H1 (cell line): ENCODE measurements at regions not wholly inside any gene's neighbourhood (a gene's known extent, or its start where the extent isn't known, plus 50 kb on each side); places are given as distances from the start of the nearest gene placed in this dataset.

ENCODE experiments used
- CTCF ChIA-PET: fragments of 300-600 bp; sonication (Branson Sonifier 250); formaldehyde crosslinking; loops from one replicate; lab custom pipeline; 2021; ENCODE audit not compliant: partially characterized antibody; lab: Charles Lee
- POLR2A ChIA-PET: fragments of 300-600 bp; sonication (Branson Sonifier 250); formaldehyde crosslinking; loops from one replicate; lab custom pipeline; 2021; ENCODE audit warnings: inconsistent platforms; ENCODE audit not compliant: partially characterized antibody; lab: Charles Lee
- DNase-seq, 2 experiments: peaks; one replicate each; pipeline versions ENCODE4 v3.0.0 to v3.0.0-alpha.2; 2010 to 2022; ENCODE audit warnings: low spot score in 2 of 2, low read depth in 1 of 2, mixed read lengths in 1 of 2
- FAIRE-seq: peaks from 2 replicates; lab custom pipeline; 2011; peaks lifted over from hg19 to GRCh38; lab: Jason Lieb, UNC
- H2AFZ ChIP-seq: 2 replicates; pipeline ENCODE4 v1.8.1; 2012; ENCODE audit warnings: low read length, inconsistent platforms
- H2AK5ac ChIP-seq: 2 replicates; pipeline ENCODE4 v1.6.1; 2013; ENCODE audit warnings: low read depth, low read length
- H2BK120ac ChIP-seq: replicated peaks from 2 replicates; pipeline ENCODE3; 2013; ENCODE audit warnings: low read depth, low read length, inconsistent platforms
- H2BK12ac ChIP-seq: 2 replicates; pipeline ENCODE4 v1.6.1; 2013; ENCODE audit warnings: low read depth, low read length
- H2BK15ac ChIP-seq: 2 replicates; pipeline ENCODE4 v1.6.1; 2013; ENCODE audit warnings: low read length
- H2BK20ac ChIP-seq: 2 replicates; pipeline ENCODE4 v1.6.1; 2013; ENCODE audit warnings: low read length
- H2BK5ac ChIP-seq: 2 replicates; pipeline ENCODE4 v1.6.1; 2013; ENCODE audit warnings: low read depth, low read length
- H3K14ac ChIP-seq: 2 replicates; pipeline ENCODE4 v1.6.1; 2013; ENCODE audit warnings: inconsistent platforms; ENCODE audit not compliant: insufficient read length
- H3K18ac ChIP-seq: 2 replicates; pipeline ENCODE4 v1.6.1; 2013; ENCODE audit warnings: low read length; ENCODE audit errors: extremely low read depth
- H3K23ac ChIP-seq: 2 replicates; pipeline ENCODE4 v1.6.1; 2013; ENCODE audit warnings: inconsistent platforms; ENCODE audit not compliant: insufficient read length
- H3K23me2 ChIP-seq: 2 replicates; pipeline ENCODE4 v1.6.1; 2013; ENCODE audit warnings: low read depth, low read length
- H3K27ac ChIP-seq: 2 replicates; pipeline ENCODE4 v1.6.1; 2011; ENCODE audit warnings: low read depth, low read length, inconsistent platforms
- H3K27me3 ChIP-seq, 4 experiments: replicated peaks in 1 of 4; 1 replicate in 1 of 4; 2 replicates in 3 of 4; pipeline versions ENCODE4 v1.6.1 to v1.8.1; 2011 to 2013; ENCODE audit warnings: low read length in 3 of 4, mild to moderate bottlenecking in 3 of 4, inconsistent platforms in 2 of 4, mixed read lengths in 2 of 4, moderate library complexity in 1 of 4; ENCODE audit not compliant: control insufficient read depth in 3 of 4, insufficient read depth in 3 of 4; ENCODE audit errors: extremely low read depth in 1 of 4
- H3K36me3 ChIP-seq, 4 experiments: 2 replicates each; pipeline versions ENCODE4 v1.6.1 to v1.8.1; 2011 to 2013; ENCODE audit warnings: mild to moderate bottlenecking in 4 of 4, low read length in 3 of 4, moderate library complexity in 2 of 4, control low read depth in 1 of 4, inconsistent platforms in 1 of 4; ENCODE audit not compliant: insufficient read depth in 4 of 4, control insufficient read depth in 2 of 4
- H3K4ac ChIP-seq: replicated peaks from 2 replicates; pipeline ENCODE3; 2013; ENCODE audit warnings: low read length, low read depth, mixed read lengths, inconsistent platforms; ENCODE audit not compliant: insufficient read length
- H3K4me1 ChIP-seq, 4 experiments: replicated peaks in 1 of 4; 1 replicate in 1 of 4; 2 replicates in 3 of 4; pipeline versions ENCODE4 v1.6.1 to v1.8.1; 2011 to 2013; ENCODE audit warnings: low read length in 3 of 4, inconsistent platforms in 2 of 4, mixed read lengths in 1 of 4; ENCODE audit not compliant: insufficient read depth in 4 of 4, control insufficient read depth in 3 of 4
- H3K4me2 ChIP-seq, 2 experiments: 2 replicates each; pipeline versions ENCODE4 v1.6.1 to v1.8.1; 2011 to 2013; ENCODE audit warnings: low read depth in 2 of 2, low read length in 2 of 2, control low read depth in 1 of 2, inconsistent platforms in 1 of 2, mild to moderate bottlenecking in 1 of 2; ENCODE audit not compliant: insufficient read depth in 1 of 2
- H3K4me3 ChIP-seq, 4 experiments: fragments of 200-600, 300-600 bp in 1 of 4; sonication (generic), shearing (Covaris generic), sonication (Bioruptor Twin) in 1 of 4; 2 replicates each; pipeline versions ENCODE4 v1.5.1 to v1.8.1; 2011 to 2016; ENCODE audit warnings: low read length in 4 of 4, low read depth in 3 of 4, control low read depth in 2 of 4, inconsistent platforms in 2 of 4, mild to moderate bottlenecking in 2 of 4, mixed read lengths in 1 of 4, moderate library complexity in 1 of 4; ENCODE audit not compliant: insufficient read depth in 2 of 4; ENCODE audit errors: extremely low read depth in 1 of 4
- H3K56ac ChIP-seq: replicated peaks from 2 replicates; pipeline ENCODE3; 2013; ENCODE audit warnings: low read depth, mild to moderate bottlenecking, mixed read lengths, low read length, inconsistent platforms; ENCODE audit not compliant: insufficient read length
- H3K79me1 ChIP-seq: 2 replicates; pipeline ENCODE4 v1.6.1; 2013; ENCODE audit warnings: low read depth, low read length, control low read depth
- H3K79me2 ChIP-seq, 2 experiments: 2 replicates each; pipeline versions ENCODE4 v1.6.1 to v1.8.1; 2012 to 2013; ENCODE audit warnings: low read length in 2 of 2, mild to moderate bottlenecking in 2 of 2, inconsistent platforms in 1 of 2; ENCODE audit not compliant: insufficient read depth in 2 of 2, control insufficient read depth in 1 of 2
- H3K9ac ChIP-seq, 4 experiments: replicated peaks in 1 of 4; 1 replicate in 1 of 4; 2 replicates in 3 of 4; pipeline versions ENCODE4 v1.6.1 to v1.8.1; 2011 to 2013; ENCODE audit warnings: low read depth in 3 of 4, low read length in 3 of 4, control low read depth in 2 of 4, mild to moderate bottlenecking in 2 of 4, moderate library complexity in 2 of 4, inconsistent platforms in 1 of 4; ENCODE audit errors: extremely low read depth in 1 of 4
- H3K9me3 ChIP-seq, 2 experiments: 2 replicates each; pipeline versions ENCODE4 v1.6.1 to v1.8.1; 2012 to 2013; ENCODE audit warnings: mild to moderate bottlenecking in 2 of 2, moderate library complexity in 2 of 2, control low read depth in 1 of 2, inconsistent platforms in 1 of 2, low read depth in 1 of 2, low read length in 1 of 2, mixed read lengths in 1 of 2; ENCODE audit not compliant: insufficient read depth in 2 of 2
- H4K20me1 ChIP-seq, 2 experiments: replicated peaks in 1 of 2; 2 replicates each; pipeline versions ENCODE3 to v1.8.1; 2011 to 2013; ENCODE audit warnings: inconsistent platforms in 2 of 2, low read length in 2 of 2, mild to moderate bottlenecking in 1 of 2; ENCODE audit not compliant: insufficient read depth in 2 of 2, control insufficient read depth in 1 of 2
- H4K5ac ChIP-seq: 2 replicates; pipeline ENCODE4 v1.6.1; 2013; ENCODE audit warnings: low read length, low read depth, mixed read lengths, inconsistent platforms; ENCODE audit not compliant: insufficient read length
- H4K8ac ChIP-seq: 2 replicates; pipeline ENCODE4 v1.8.0; 2013; ENCODE audit warnings: mild to moderate bottlenecking, moderate library complexity, low read length, inconsistent platforms; ENCODE audit not compliant: insufficient read depth; ENCODE audit errors: extremely low read depth
- H4K91ac ChIP-seq: replicated peaks from 2 replicates; pipeline ENCODE3; 2013; ENCODE audit warnings: low read length, mixed read lengths, inconsistent platforms; ENCODE audit not compliant: insufficient read length
- SUZ12 ChIP-seq: fragments of 200-600 bp; sonication (generic); IDR thresholded peaks from 2 replicates; pipeline ENCODE4 v1.6.1; 2012; ENCODE audit warnings: mild to moderate bottlenecking, inconsistent platforms, low read length, moderate library complexity, mixed read lengths
- WGBS, 2 experiments: shearing (Covaris generic) in 1 of 2; methylation state at CpG; one replicate each; pipeline versions ENCODE4 v1.1.6 to v1.1.7; 2013 to 2015; ENCODE audit warnings: low lambda C conversion rate in 2 of 2, mixed read lengths in 2 of 2, inconsistent platforms in 1 of 2, low coverage in 1 of 2, missing lambda C conversion rate in 1 of 2; ENCODE audit not compliant: insufficient replicate concordance in 2 of 2, insufficient coverage in 1 of 2, insufficient read length in 1 of 2; ENCODE audit errors: extremely low coverage in 1 of 2, missing lambda C conversion rate in 1 of 2; 5-methylcytosine and 5-hydroxymethylcytosine counted together

DNA sequence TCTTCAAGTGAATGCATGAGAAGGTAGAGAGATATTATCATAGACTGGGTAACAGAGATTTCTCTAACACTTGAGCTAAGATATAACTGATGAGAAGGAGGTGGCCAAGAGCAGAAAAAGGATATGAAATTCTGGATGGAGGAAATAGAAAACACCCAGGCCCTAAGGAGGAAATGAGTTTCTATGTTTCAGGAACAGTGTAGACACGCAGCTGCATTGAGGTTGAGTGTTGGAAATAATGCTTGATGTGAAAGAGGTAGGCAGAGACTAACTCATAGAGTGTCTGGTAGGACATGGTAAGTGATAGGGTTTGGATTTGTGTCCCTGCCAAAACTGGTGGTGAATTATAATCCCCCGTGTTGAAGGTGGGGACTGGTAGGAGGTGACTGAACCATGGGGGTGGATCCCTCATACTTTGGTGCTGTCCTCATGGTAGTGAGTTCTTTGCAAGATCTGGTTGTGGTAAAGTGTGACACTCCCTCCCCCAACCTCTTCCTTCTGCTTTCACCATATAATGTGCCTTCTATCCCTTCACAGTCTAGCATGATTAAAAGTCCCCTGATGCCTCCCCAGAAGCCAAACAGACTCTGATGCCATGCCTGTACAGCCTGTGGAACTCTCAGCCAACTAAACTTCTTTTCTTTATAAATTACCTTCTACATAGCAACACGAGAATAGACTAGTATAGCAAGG lies 787.3 kb downstream of the EDEM1 start:
- Histone ChIP-seq H3K56ac (no peak overlapping the region), H4K8ac (no peak overlapping the region), H3K23ac (no peak overlapping the region), H2BK120ac (no peak overlapping the region), H3K18ac (no peak overlapping the region), H3K4ac (no peak overlapping the region), H2BK12ac (no peak overlapping the region), H2AFZ (no peak overlapping the region), H3K9ac (no peak overlapping the region), H2BK20ac (no peak overlapping the region), H3K79me1 (no peaks in the 10 kb centered on the region), H3K27ac (no peak overlapping the region), H2BK5ac (no peak overlapping the region), H3K36me3 (no peaks in the 10 kb centered on the region), H2BK15ac (no peak overlapping the region), H3K4me3 (no peak overlapping the region), H3K4me2 (no peak overlapping the region), H4K91ac (no peak overlapping the region), H4K5ac (no peak overlapping the region), H2AK5ac (no peak overlapping the region), H3K14ac (no peak overlapping the region), H3K79me2 (no peaks in the 10 kb centered on the region), H3K4me1 (no peaks in the 10 kb centered on the region), H4K20me1 (no peaks in the 10 kb centered on the region), H3K27me3 (no peaks in the 10 kb centered on the region), H3K23me2 (no peaks in the 10 kb centered on the region), H3K9me3 (no peaks in the 10 kb centered on the region)
- DNase-seq (no peak), FAIRE-seq (no peak)
- 98% methylated on average over 3 of the region's 3 CpGs; no CpG with 5 or more reads in 1 of the 2 experiments for WGBS, 2 experiments
- ChIA-PET POLR2A (no interaction called here), CTCF (no interaction called here)
- no peak for TF ChIP-seq SUZ12
